ENCODE measurements at regions not wholly inside any gene's neighbourhood (a gene's known extent, or its start where the extent isn't known, plus 50 kb on each side); places are given as distances from the start of the nearest gene placed in this dataset.

- H3K9me3 ChIP-seq, result no peaks in the 10 kb centered on the region
- TF ChIP-seq CTCF (IDR thresholded peaks at IDR 0.05), result no peak
- TF ChIP-seq POLR2A (IDR thresholded peaks at IDR 0.05), result no peak
- no peak for TF ChIP-seq EP300 (IDR thresholded peaks at IDR 0.05)
- H3K4me3 ChIP-seq, result no peak overlapping the region
- WGBS, 3 donors, result 84 to 96% (median 90%) methylated on average over 10 of the region's 10 CpGs
- peaks cover 4% of the 10 kb centered on the region for H3K4me1 ChIP-seq (ENCODE audit: insufficient read depth)
- no peaks in the 10 kb centered on the region for H3K27me3 ChIP-seq
- intact Hi-C loops (cut with DNase I), result no loop called here
- H3K36me3 ChIP-seq, result no peaks in the 10 kb centered on the region
- no peak for DNase-seq
- H3K27ac ChIP-seq, result no peak overlapping the region
Observed at GRCh38 chr20:53876956-53877355, 193.4 kb downstream of the BCAS1 start.

DNA sequence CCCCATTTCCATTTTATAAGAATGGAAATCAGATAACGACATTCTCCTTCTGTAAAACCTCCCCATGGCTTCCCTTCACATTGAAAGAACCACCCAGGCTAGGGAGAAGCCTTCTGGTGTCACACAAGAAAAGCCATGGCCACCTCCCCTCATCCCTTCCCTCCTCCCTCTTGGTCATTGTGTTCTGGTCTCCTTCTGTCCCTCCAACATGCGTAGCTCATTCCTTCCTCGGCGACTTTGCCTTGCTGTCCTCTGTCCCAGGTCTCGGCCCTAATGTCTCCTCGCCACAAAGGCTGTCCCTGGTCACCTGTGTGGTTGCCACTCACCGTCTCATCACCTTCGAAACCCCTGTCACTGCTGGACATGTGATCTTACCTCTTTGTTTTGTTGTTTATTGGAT lies 193.9 kb downstream of the BCAS1 start:
- TF ChIP-seq POLR2A (IDR thresholded peaks at IDR 0.05) (no peak), EP300 (IDR thresholded peaks at IDR 0.05) (no peak), CTCF (IDR thresholded peaks at IDR 0.05) (no peak)
- intact Hi-C loops (cut with DNase I), result no loop called here
- H3K27me3 ChIP-seq, result no peaks in the 10 kb centered on the region
- H3K9me3 ChIP-seq, result no peaks in the 10 kb centered on the region
- H3K36me3 ChIP-seq, result no peaks in the 10 kb centered on the region
- WGBS, 3 donors, result 90 to 94% (median 91%) methylated on average over 8 of the region's 8 CpGs
- H3K27ac ChIP-seq, result no peak overlapping the region
- DNase-seq, result no peak
- H3K4me1 ChIP-seq (ENCODE audit: insufficient read depth), result peaks cover 4% of the 10 kb centered on the region
- no peak overlapping the region for H3K4me3 ChIP-seq

- Histone ChIP-seq H3K4me1 (ENCODE audit: insufficient read depth) (peaks cover 4% of the 10 kb centered on the region), H3K4me3 (no peak overlapping the region), H3K27me3 (no peaks in the 10 kb centered on the region), H3K27ac (no peak overlapping the region), H3K9me3 (no peaks in the 10 kb centered on the region), H3K36me3 (no peaks in the 10 kb centered on the region)
- TF ChIP-seq POLR2A (IDR thresholded peaks at IDR 0.05), result no peak
- no peak for DNase-seq
- WGBS, 3 donors, result 95 to 98% (median 97%) methylated on average over 14 of the region's 14 CpGs
- intact Hi-C loops (cut with DNase I), result no loop called here
Observed at GRCh38 chr20:53875452-53875851, 194.9 kb downstream of the BCAS1 start.

DNA sequence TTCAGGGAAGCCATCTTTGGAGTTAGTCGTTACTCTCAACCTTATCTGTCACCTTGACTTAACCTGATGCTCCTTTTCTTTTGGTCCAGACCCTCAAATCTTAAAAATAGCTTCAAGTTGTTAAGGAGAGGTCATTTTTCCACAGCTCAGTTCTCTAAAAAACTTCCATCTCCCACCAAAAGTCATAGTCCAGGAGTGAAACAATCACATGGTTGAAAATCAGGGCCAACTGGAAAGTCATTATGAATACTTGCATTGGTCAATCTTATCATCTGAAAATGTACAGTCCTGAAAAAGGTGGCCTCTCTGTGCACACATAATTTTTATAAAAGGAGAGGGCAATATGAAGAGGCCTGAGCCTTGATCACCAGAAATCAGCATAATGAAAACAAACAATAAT lies 195.7 kb downstream of the BCAS1 start:
- Histone ChIP-seq H3K4me1 (ENCODE audit: insufficient read depth) (peaks cover 4% of the 10 kb centered on the region), H3K27me3 (no peaks in the 10 kb centered on the region), H3K4me3 (no peak overlapping the region), H3K27ac (no peak overlapping the region), H3K36me3 (no peaks in the 10 kb centered on the region), H3K9me3 (no peaks in the 10 kb centered on the region)
- intact Hi-C loops (cut with DNase I), result loop anchor here in 2 of 4 donors (5.0 kb wide), 2 partner anchors 217 to 292 kb away; no protein-coding TSS in a partner anchor
- TF ChIP-seq POLR2A (IDR thresholded peaks at IDR 0.05) (no peak), CTCF (IDR thresholded peaks at IDR 0.05) (no peak), EP300 (IDR thresholded peaks at IDR 0.05) (no peak)
- no peak for DNase-seq
- 78 to 86% (median 79%) methylated on average over 1 of the region's 1 CpG for WGBS, 3 donors

DNA sequence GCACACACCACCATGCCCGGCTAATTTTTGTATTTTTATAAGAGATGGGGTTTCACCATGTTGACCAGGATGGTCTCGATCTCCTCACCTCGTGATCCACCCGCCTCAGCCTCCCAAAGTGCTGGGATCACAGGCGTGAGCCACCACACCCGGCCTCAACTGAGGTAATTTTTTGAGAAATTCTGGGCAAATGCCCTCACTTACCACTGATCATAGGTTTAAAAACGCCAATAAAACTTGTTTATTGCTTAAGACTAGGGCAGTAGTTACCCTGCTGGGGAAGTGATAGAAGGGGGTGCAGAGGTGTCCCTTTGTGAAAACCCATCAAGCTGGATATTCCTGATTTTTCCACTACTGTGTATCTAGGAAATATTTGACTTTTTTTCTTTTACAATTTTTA lies 196.3 kb downstream of the BCAS1 start:
- intact Hi-C loops (cut with DNase I), result loop anchor here in 2 of 4 donors (5.0 kb wide), 2 partner anchors 217 to 292 kb away; no protein-coding TSS in a partner anchor

More for the DNA sequence above, 196.3 kb downstream of the BCAS1 start:
- H3K4me1 ChIP-seq (ENCODE audit: insufficient read depth), result peaks cover 3% of the 10 kb centered on the region
- H3K4me3 ChIP-seq, result no peak overlapping the region
- no peak for DNase-seq
- no peaks in the 10 kb centered on the region for H3K36me3 ChIP-seq
- no peaks in the 10 kb centered on the region for H3K27me3 ChIP-seq
- H3K27ac ChIP-seq, result no peak overlapping the region
- TF ChIP-seq POLR2A (IDR thresholded peaks at IDR 0.05) (no peak), EP300 (IDR thresholded peaks at IDR 0.05) (no peak), CTCF (IDR thresholded peaks at IDR 0.05) (no peak)
- 96 to 97% (median 96%) methylated on average over 7 of the region's 7 CpGs for WGBS, 3 donors
- H3K9me3 ChIP-seq, result no peaks in the 10 kb centered on the region
